ENCODE measurements at regions not wholly inside any gene's neighbourhood (a gene's known extent, or its start where the extent isn't known, plus 50 kb on each side); places are given as distances from the start of the nearest gene placed in this dataset.

GRCh38 chr2:215850380-215850779, 163.0 kb downstream of the MREG start:
- H3K27me3 Mint-ChIP-seq (ENCODE audit: low read depth, poor library complexity), result no peaks in the 10 kb centered on the region
- peaks cover 17% of the 10 kb centered on the region for H3K4me1 Mint-ChIP-seq
- no peak overlapping the region for H3K4me3 Mint-ChIP-seq
- peaks cover 6% of the 10 kb centered on the region for H3K36me3 Mint-ChIP-seq (ENCODE audit: low read depth)
- no peak overlapping the region for H3K27ac Mint-ChIP-seq
- no peak for TF ChIP-seq CTCF (IDR thresholded peaks at IDR 0.05)
- DNase-seq, result no peak
- H3K9me3 Mint-ChIP-seq, result peaks cover 25% of the 10 kb centered on the region

GRCh38 chr2:215849771-215850170, 163.6 kb downstream of the MREG start:
- peaks cover 6% of the 10 kb centered on the region for H3K36me3 Mint-ChIP-seq (ENCODE audit: low read depth)
- H3K4me1 Mint-ChIP-seq, result peaks cover 17% of the 10 kb centered on the region
- DNase-seq, result no peak
- H3K27me3 Mint-ChIP-seq (ENCODE audit: low read depth, poor library complexity), result no peaks in the 10 kb centered on the region
- TF ChIP-seq CTCF (IDR thresholded peaks at IDR 0.05), result no peak
- H3K9me3 Mint-ChIP-seq, result peaks cover 19% of the 10 kb centered on the region
- no peak overlapping the region for H3K27ac Mint-ChIP-seq
- H3K4me3 Mint-ChIP-seq, result no peak overlapping the region

- H3K4me3 Mint-ChIP-seq, result no peak overlapping the region
- no peaks in the 10 kb centered on the region for H3K27me3 Mint-ChIP-seq (ENCODE audit: low read depth, poor library complexity)
- H3K27ac Mint-ChIP-seq, result no peak overlapping the region
- TF ChIP-seq CTCF (IDR thresholded peaks at IDR 0.05), result no peak
- H3K4me1 Mint-ChIP-seq, result peaks cover 17% of the 10 kb centered on the region
- H3K9me3 Mint-ChIP-seq, result peaks cover 10% of the 10 kb centered on the region
- DNase-seq, result no peak
- peaks cover 2% of the 10 kb centered on the region for H3K36me3 Mint-ChIP-seq (ENCODE audit: low read depth)
Measured at GRCh38 chr2:215848698-215849097, 164.7 kb downstream of the MREG start.

GRCh38 chr2:215848146-215848545, 165.2 kb downstream of the MREG start:
- DNase-seq, result no peak
- Mint-ChIP-seq H3K36me3 (ENCODE audit: low read depth) (no peaks in the 10 kb centered on the region), H3K4me1 (peaks cover 17% of the 10 kb centered on the region), H3K9me3 (peaks cover 4% of the 10 kb centered on the region), H3K4me3 (no peak overlapping the region), H3K27me3 (ENCODE audit: low read depth, poor library complexity) (no peaks in the 10 kb centered on the region), H3K27ac (no peak overlapping the region)
- TF ChIP-seq CTCF (IDR thresholded peaks at IDR 0.05), result no peak

GRCh38 chr2:215847718-215848117, 165.6 kb downstream of the MREG start:
- Mint-ChIP-seq H3K27ac (no peak overlapping the region), H3K9me3 (peaks cover under 1% of the 10 kb centered on the region), H3K27me3 (ENCODE audit: low read depth, poor library complexity) (no peaks in the 10 kb centered on the region), H3K4me3 (no peak overlapping the region), H3K36me3 (ENCODE audit: low read depth) (no peaks in the 10 kb centered on the region), H3K4me1 (peaks cover 17% of the 10 kb centered on the region)
- no peak for TF ChIP-seq CTCF (IDR thresholded peaks at IDR 0.05)
- no peak for DNase-seq

- Mint-ChIP-seq H3K4me1 (peaks cover 17% of the 10 kb centered on the region), H3K4me3 (no peak overlapping the region), H3K36me3 (ENCODE audit: low read depth) (no peaks in the 10 kb centered on the region), H3K9me3 (no peaks in the 10 kb centered on the region), H3K27me3 (ENCODE audit: low read depth, poor library complexity) (no peaks in the 10 kb centered on the region), H3K27ac (peak overlapping the region; percentile 11)
- no peak for DNase-seq
- no peak for TF ChIP-seq CTCF (IDR thresholded peaks at IDR 0.05)
Measured at GRCh38 chr2:215847056-215847455, 166.3 kb downstream of the MREG start.

Measured in nephron progenitor cell (in vitro differentiated cells).